Stomach (tissue), 8 donors: ENCODE measurements at regions not wholly inside any gene's neighbourhood (a gene's known extent, or its start where the extent isn't known, plus 50 kb on each side); places are given as distances from the start of the nearest gene placed in this dataset.

Experiments
- DNase-seq, 2 donors: peaks; one replicate each; pipeline versions ENCODE4 v3.0.0 to v3.0.0-alpha.2; 2013 to 2019
- H3K27ac ChIP-seq, 5 donors: fragments of 200-600 bp in 4 of 5; sonication (generic) in 4 of 5; one replicate each; pipeline ENCODE4 v1.5.1; 2013 to 2019; ENCODE audit warnings: mild to moderate bottlenecking in 1 of 5, moderate library complexity in 1 of 5
- H3K27me3 ChIP-seq, 3 donors: fragments of 200-600 bp; sonication (generic); one replicate each; pipeline ENCODE4 v1.5.1; 2017 to 2019; ENCODE audit warnings: mixed run types in 1 of 3
- H3K36me3 ChIP-seq, 4 donors: fragments of 200-600 bp; sonication (generic); 1 replicate in 3 of 4; 2 replicates in 1 of 4; pipeline ENCODE4 v1.5.1; 2016 to 2019
- H3K4me1 ChIP-seq, 4 donors: fragments of 200-600 bp; sonication (generic); one replicate each; pipeline ENCODE4 v1.5.1; 2016 to 2019
- H3K4me3 ChIP-seq, 4 donors: fragments of 200-600 bp; sonication (generic) in 3 of 4; one replicate each; pipeline ENCODE4 v1.5.1; 2016 to 2019; ENCODE audit warnings: mild to moderate bottlenecking in 1 of 4
- H3K9me3 ChIP-seq, 4 donors: fragments of 200-600 bp; sonication (generic); one replicate each; pipeline ENCODE4 v1.5.1; 2016 to 2019
- CTCF ChIP-seq, 7 experiments: fragments of 450-650 bp in 4 of 7; fragments of 200-600 bp in 3 of 7; sonication (generic) in 3 of 7; IDR thresholded peaks; one replicate each; pipeline ENCODE4 v1.5.1; 2016 to 2019; ENCODE audit warnings: antibody characterized with exemption in 7 of 7, control low read depth in 2 of 7, mild to moderate bottlenecking in 1 of 7
- EP300 ChIP-seq: sonication (generic); formaldehyde crosslinking; IDR thresholded peaks from one replicate; pipeline ENCODE4 v1.6.1; 2017; ENCODE audit warnings: antibody characterized with exemption
- POLR2A ChIP-seq, 4 donors: fragments of 450-650 bp; IDR thresholded peaks; one replicate each; pipeline ENCODE4 v1.6.1; 2016; ENCODE audit warnings: antibody characterized with exemption in 4 of 4, control low read depth in 2 of 4, mild to moderate bottlenecking in 1 of 4, moderate library complexity in 1 of 4
- POLR2AphosphoS5 ChIP-seq, 3 donors: sonication (generic); formaldehyde crosslinking; IDR thresholded peaks; one replicate each; pipeline ENCODE4 v1.6.1; 2016; ENCODE audit warnings: antibody characterized with exemption in 3 of 3
- WGBS, 5 donors: extraction: QIAGEN DNeasy Blood & Tissue Kit in 3 of 5; methylation state at CpG; one replicate each; pipeline versions ENCODE4 v1.1.5 to v1.1.7; 2013 to 2018; 5-methylcytosine and 5-hydroxymethylcytosine counted together
- intact Hi-C: fragments of 100-400 bp; cut with DNase I; formaldehyde crosslinking; loops from one replicate; pipeline ENCODE4 v1.15.1; 2023; ENCODE audit warnings: low total_unique reads
- donor health status: healthy with polysubstance abuse.
- donor health status: Bipolar disorder and iron deficiency.
- donor health status: healthy.

- no peaks in the 10 kb centered on the region for H3K36me3 ChIP-seq
- H3K4me1 ChIP-seq: peaks cover 0 to 4% (median 3%) of the 10 kb centered on the region in 4 donors
- peaks cover 0 to 36% (median 9%) of the 10 kb centered on the region in 3 donors for H3K27me3 ChIP-seq
- no peak for TF ChIP-seq CTCF (IDR thresholded peaks at IDR 0.05)
- no peak for TF ChIP-seq POLR2AphosphoS5 (IDR thresholded peaks at IDR 0.05)
- no peak for TF ChIP-seq POLR2A (IDR thresholded peaks at IDR 0.05)
- no peak for TF ChIP-seq EP300
- H3K27ac ChIP-seq: no peak overlapping the region
- no peaks in the 10 kb centered on the region for H3K9me3 ChIP-seq
- intact Hi-C loops: no loop called here
- WGBS, 5 donors: 88 to 91% (median 90%) methylated on average over 3 of the region's 3 CpGs
- no peak overlapping the region for H3K4me3 ChIP-seq
- no peak for DNase-seq
Measured at GRCh38 chr19:32219392-32219791, 126.0 kb upstream of the ZNF507 start.

GRCh38 chr19:32219881-32220472, 125.4 kb upstream of the ZNF507 start:
- H3K27ac ChIP-seq: no peak overlapping the region
- intact Hi-C loops: no loop called here
- no peaks in the 10 kb centered on the region for H3K9me3 ChIP-seq
- H3K36me3 ChIP-seq: no peaks in the 10 kb centered on the region
- no peak for DNase-seq
- H3K4me3 ChIP-seq: no peak overlapping the region
- 63 to 79% (median 69%) methylated on average over 4 of the region's 4 CpGs for WGBS, 5 donors
- H3K27me3 ChIP-seq: peaks cover 0 to 41% (median 9%) of the 10 kb centered on the region in 3 donors
- TF ChIP-seq POLR2AphosphoS5 (IDR thresholded peaks at IDR 0.05) (no peak), EP300 (no peak), CTCF (IDR thresholded peaks at IDR 0.05) (no peak), POLR2A (IDR thresholded peaks at IDR 0.05) (no peak)
- H3K4me1 ChIP-seq: peaks cover 0 to 9% (median 7%) of the 10 kb centered on the region in 4 donors

GRCh38 chr19:32220951-32221350, 124.5 kb upstream of the ZNF507 start:
- Histone ChIP-seq H3K4me1 (peaks cover 0 to 9% (median 7%) of the 10 kb centered on the region in 4 donors), H3K36me3 (no peaks in the 10 kb centered on the region), H3K9me3 (no peaks in the 10 kb centered on the region), H3K27me3 (peaks cover 0 to 51% (median 14%) of the 10 kb centered on the region in 3 donors), H3K4me3 (no peak overlapping the region), H3K27ac (no peak overlapping the region)
- DNase-seq: no peak
- intact Hi-C loops: no loop called here
- 78 to 87% (median 82%) methylated on average over 8 of the region's 8 CpGs for WGBS, 5 donors
- TF ChIP-seq POLR2AphosphoS5 (IDR thresholded peaks at IDR 0.05) (no peak), CTCF (IDR thresholded peaks at IDR 0.05) (no peak), POLR2A (IDR thresholded peaks at IDR 0.05) (no peak), EP300 (no peak)

- Histone ChIP-seq H3K27ac (no peak overlapping the region), H3K27me3 (peaks cover 0 to 56% (median 17%) of the 10 kb centered on the region in 3 donors), H3K36me3 (no peaks in the 10 kb centered on the region), H3K4me1 (peaks cover 0 to 9% (median 7%) of the 10 kb centered on the region in 4 donors), H3K9me3 (no peaks in the 10 kb centered on the region), H3K4me3 (no peak overlapping the region)
- no peak for DNase-seq
- intact Hi-C loops: no loop called here
- 10 to 37% (median 24%) methylated on average over 2 to 4 of the region's 4 CpGs for WGBS, 5 donors
- TF ChIP-seq POLR2A (IDR thresholded peaks at IDR 0.05): no peak
- no peak for TF ChIP-seq EP300
- TF ChIP-seq CTCF (IDR thresholded peaks at IDR 0.05): no peak
- no peak for TF ChIP-seq POLR2AphosphoS5 (IDR thresholded peaks at IDR 0.05)
Measured at GRCh38 chr19:32222556-32222955, 122.9 kb upstream of the ZNF507 start.
